ENCODE measurements at regions not wholly inside any gene's neighbourhood (a gene's known extent, or its start where the extent isn't known, plus 50 kb on each side); places are given as distances from the start of the nearest gene placed in this dataset.

DNA sequence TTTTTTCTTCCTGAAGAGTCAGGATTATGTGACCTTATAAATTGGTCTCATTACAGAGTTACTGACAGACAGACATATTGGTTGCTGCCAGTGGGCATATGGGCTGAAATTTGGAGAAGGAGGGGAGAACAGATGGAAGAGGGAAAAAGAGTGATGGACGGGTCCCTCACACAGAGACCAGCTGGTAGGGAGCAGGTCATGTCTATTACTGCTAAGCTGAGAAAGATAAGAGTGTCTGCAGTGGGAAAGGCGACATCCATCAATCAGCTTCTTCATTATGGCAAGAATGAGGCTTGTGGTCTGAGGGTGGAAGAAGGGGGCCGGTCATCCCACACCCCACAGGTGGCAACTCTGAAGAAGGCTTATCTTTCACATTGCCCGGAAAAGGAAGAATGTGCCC is 353.8 kb upstream of the RSPO3 start:
- TF ChIP-seq, protein P1, sequence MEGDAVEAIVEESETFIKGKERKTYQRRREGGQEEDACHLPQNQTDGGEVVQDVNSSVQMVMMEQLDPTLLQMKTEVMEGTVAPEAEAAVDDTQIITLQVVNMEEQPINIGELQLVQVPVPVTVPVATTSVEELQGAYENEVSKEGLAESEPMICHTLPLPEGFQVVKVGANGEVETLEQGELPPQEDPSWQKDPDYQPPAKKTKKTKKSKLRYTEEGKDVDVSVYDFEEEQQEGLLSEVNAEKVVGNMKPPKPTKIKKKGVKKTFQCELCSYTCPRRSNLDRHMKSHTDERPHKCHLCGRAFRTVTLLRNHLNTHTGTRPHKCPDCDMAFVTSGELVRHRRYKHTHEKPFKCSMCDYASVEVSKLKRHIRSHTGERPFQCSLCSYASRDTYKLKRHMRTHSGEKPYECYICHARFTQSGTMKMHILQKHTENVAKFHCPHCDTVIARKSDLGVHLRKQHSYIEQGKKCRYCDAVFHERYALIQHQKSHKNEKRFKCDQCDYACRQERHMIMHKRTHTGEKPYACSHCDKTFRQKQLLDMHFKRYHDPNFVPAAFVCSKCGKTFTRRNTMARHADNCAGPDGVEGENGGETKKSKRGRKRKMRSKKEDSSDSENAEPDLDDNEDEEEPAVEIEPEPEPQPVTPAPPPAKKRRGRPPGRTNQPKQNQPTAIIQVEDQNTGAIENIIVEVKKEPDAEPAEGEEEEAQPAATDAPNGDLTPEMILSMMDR (IDR thresholded peaks at IDR 0.05; ENCODE audit: low read length): no peak
- no peak for TF ChIP-seq EZH2 (optimal IDR thresholded peaks at IDR 0.05; ENCODE audit: low read depth, low read length)
